CD4-positive, alpha-beta T cell (primary cell): ENCODE measurements at regions not wholly inside any gene's neighbourhood (a gene's known extent, or its start where the extent isn't known, plus 50 kb on each side); places are given as distances from the start of the nearest gene placed in this dataset.

Experiments used
- ATAC-seq: fragments of 200-7000 bp; cut with Tn5 transposase; one replicate; pipeline ENCODE4 v1.10.0; 2022; ENCODE audit warnings: mild to moderate bottlenecking; ENCODE audit not compliant: poor library complexity
- CTCF ChIA-PET: fragments of 350-600 bp; sonication (Branson Sonifier 250); formaldehyde crosslinking; loops from one replicate; lab custom pipeline; 2021; ENCODE audit warnings: antibody characterized with exemption, inconsistent platforms; lab: Charles Lee
- POLR2A ChIA-PET: fragments of 350-600 bp; sonication (Branson Sonifier 250); formaldehyde crosslinking; loops from one replicate; lab custom pipeline; 2021; ENCODE audit warnings: antibody characterized with exemption, inconsistent platforms; lab: Charles Lee
- DNase-seq, 14 experiments: peaks; one replicate each; pipeline ENCODE4 v3.0.0-alpha.2; 2013 to 2020; ENCODE audit warnings: mixed read lengths in 2 of 14
- H3K27ac ChIP-seq, 2 donors: one replicate each; pipeline versions ENCODE4 v1.5.1 to v1.7.0; 2013; ENCODE audit warnings: low read length in 2 of 2, low read depth in 1 of 2, mild to moderate bottlenecking in 1 of 2
- H3K27me3 ChIP-seq, 2 experiments: 1 replicate in 1 of 2; 2 replicates in 1 of 2; pipeline versions ENCODE4 v1.6.1 to v1.7.0; 2013; ENCODE audit warnings: low read length in 2 of 2, control low read depth in 1 of 2, mild to moderate bottlenecking in 1 of 2, moderate library complexity in 1 of 2; ENCODE audit not compliant: insufficient read depth in 2 of 2, control insufficient read depth in 1 of 2
- H3K36me3 ChIP-seq: one replicate; pipeline ENCODE4 v1.6.1; 2013; ENCODE audit warnings: low read length, control low read depth; ENCODE audit not compliant: insufficient read depth
- H3K4me1 ChIP-seq: one replicate; pipeline ENCODE4 v1.6.1; 2013; ENCODE audit warnings: low read length, control low read depth; ENCODE audit not compliant: insufficient read depth
- H3K4me3 ChIP-seq: one replicate; pipeline ENCODE4 v1.5.1; 2013; ENCODE audit warnings: mild to moderate bottlenecking, low read length, moderate library complexity
- H3K9me3 ChIP-seq, 2 experiments: 1 replicate in 1 of 2; 2 replicates in 1 of 2; pipeline versions ENCODE4 v1.6.1 to v1.7.0; 2013; ENCODE audit warnings: low read length in 2 of 2, mild to moderate bottlenecking in 2 of 2, control low read depth in 1 of 2, moderate library complexity in 1 of 2; ENCODE audit not compliant: control insufficient read depth in 1 of 2, insufficient read depth in 1 of 2
- H3K27ac Mint-ChIP-seq: one replicate; pipeline ENCODE4 v1.8.0; 2020; ENCODE audit warnings: mixed read lengths
- H3K27me3 Mint-ChIP-seq: one replicate; pipeline ENCODE4 v1.8.0; 2021; ENCODE audit warnings: mixed read lengths
- H3K36me3 Mint-ChIP-seq: one replicate; pipeline ENCODE4 v1.8.0; 2021; ENCODE audit warnings: low read depth, mixed read lengths
- H3K4me1 Mint-ChIP-seq: one replicate; pipeline ENCODE4 v1.8.0; 2021; ENCODE audit warnings: low read depth, mixed read lengths
- H3K4me3 Mint-ChIP-seq: one replicate; pipeline ENCODE4 v1.8.0; 2020; ENCODE audit warnings: mild to moderate bottlenecking, mixed read lengths
- H3K9me3 Mint-ChIP-seq: one replicate; pipeline ENCODE4 v1.8.0; 2020; ENCODE audit warnings: mixed read lengths
- intact Hi-C, 2 experiments: fragments of 100-400 bp; cut with DNase I in 1 of 2; cut with micrococcal nuclease in 1 of 2; formaldehyde crosslinking; loops; one replicate each; pipeline versions ENCODE4 v1.15.1 to v1.9.0; 2023 to 2025; cut with DNase I, micrococcal nuclease
- TF ChIP-seq, protein P1 (sequence below): fragments of 200-600 bp; IDR thresholded peaks from one replicate; pipeline ENCODE4 v1.8.0; 2022; ENCODE audit warnings: antibody characterized with exemption, mild to moderate bottlenecking

DNA sequence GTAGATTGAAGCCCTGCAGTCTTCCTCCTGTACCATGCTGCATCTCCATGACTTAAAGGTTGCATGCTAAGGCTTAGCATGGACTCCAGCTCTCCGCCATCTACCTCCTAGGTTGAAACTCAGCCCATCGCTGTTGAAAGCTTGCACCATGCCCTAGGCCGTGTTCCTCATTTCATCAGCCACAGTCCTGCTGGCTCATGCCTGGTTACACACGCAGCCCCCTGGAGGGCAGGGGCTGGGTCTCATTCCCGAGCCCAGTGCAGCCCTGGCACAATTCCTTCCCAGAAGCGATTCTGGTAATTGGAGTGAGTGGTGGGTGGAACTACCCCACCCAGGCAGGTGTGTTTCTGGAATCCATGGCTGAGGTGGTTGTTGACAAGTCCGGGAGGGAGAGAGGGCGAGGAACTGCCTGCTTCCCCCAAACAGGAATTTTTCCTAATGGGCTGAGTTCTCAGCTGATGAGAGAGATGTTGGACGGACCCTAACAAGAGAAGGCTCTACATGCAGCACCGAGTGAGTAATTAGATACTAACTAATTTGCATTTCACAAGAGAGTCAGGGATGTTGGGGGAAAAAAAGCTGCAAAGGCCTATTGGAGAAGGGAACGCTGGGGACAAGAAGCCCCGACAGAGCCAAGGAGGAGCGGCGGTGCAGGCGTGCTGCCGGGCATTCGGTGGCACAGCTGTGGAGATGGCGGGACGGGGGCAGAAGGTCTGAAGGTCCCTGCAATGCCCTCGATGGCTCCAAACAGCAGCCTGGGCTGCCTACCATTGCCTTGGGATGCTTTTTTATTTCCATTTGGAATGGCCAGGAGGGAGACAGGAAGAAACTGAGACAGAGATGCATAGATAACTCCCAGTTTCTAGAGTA, 92.3 kb upstream of the TLE3 start:
- DNase-seq (no peak), ATAC-seq (no peak)
- Mint-ChIP-seq H3K4me1 (no peaks in the 10 kb centered on the region), H3K27me3 (no peaks in the 10 kb centered on the region), H3K36me3 (no peaks in the 10 kb centered on the region), H3K27ac (no peak overlapping the region), H3K4me3 (no peak overlapping the region), H3K9me3 (no peaks in the 10 kb centered on the region)
- no peaks in the 10 kb centered on the region for H3K27me3 ChIP-seq
- H3K4me1 ChIP-seq: no peaks in the 10 kb centered on the region
- intact Hi-C loops: no loop called here
- H3K4me3 ChIP-seq: no peak overlapping the region
- no peak overlapping the region for H3K27ac ChIP-seq
- ChIA-PET POLR2A (no interaction called here), CTCF (no interaction called here)
- no peaks in the 10 kb centered on the region for H3K36me3 ChIP-seq
- TF ChIP-seq, protein P1, sequence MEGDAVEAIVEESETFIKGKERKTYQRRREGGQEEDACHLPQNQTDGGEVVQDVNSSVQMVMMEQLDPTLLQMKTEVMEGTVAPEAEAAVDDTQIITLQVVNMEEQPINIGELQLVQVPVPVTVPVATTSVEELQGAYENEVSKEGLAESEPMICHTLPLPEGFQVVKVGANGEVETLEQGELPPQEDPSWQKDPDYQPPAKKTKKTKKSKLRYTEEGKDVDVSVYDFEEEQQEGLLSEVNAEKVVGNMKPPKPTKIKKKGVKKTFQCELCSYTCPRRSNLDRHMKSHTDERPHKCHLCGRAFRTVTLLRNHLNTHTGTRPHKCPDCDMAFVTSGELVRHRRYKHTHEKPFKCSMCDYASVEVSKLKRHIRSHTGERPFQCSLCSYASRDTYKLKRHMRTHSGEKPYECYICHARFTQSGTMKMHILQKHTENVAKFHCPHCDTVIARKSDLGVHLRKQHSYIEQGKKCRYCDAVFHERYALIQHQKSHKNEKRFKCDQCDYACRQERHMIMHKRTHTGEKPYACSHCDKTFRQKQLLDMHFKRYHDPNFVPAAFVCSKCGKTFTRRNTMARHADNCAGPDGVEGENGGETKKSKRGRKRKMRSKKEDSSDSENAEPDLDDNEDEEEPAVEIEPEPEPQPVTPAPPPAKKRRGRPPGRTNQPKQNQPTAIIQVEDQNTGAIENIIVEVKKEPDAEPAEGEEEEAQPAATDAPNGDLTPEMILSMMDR: no peak
- peaks cover 0 to 9% of the 10 kb centered on the region in 2 experiments for H3K9me3 ChIP-seq

DNA sequence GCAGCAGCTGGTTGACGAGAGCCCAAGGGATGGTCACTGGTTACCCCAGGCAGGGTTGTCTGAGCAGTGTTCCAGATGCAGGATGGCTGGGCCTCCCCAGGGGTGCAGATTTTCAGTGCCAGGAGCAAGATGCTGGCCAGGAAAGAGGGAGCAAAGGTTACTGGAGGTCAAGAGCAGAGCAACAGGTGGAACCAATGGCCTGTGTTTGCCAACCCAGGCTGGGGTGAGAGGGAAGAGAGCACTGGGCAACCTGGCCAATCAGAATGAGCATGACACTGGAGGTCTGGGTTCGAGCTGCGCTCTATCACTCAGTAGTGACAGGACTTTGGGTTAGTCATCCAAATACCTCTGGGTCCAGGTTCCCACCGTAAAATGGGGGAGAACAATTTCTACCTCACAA, 90.6 kb upstream of the TLE3 start:
- Mint-ChIP-seq H3K4me1 (no peaks in the 10 kb centered on the region), H3K4me3 (no peak overlapping the region), H3K9me3 (no peaks in the 10 kb centered on the region), H3K27ac (no peak overlapping the region), H3K27me3 (no peaks in the 10 kb centered on the region), H3K36me3 (no peaks in the 10 kb centered on the region)
- Histone ChIP-seq H3K36me3 (no peaks in the 10 kb centered on the region), H3K4me3 (no peak overlapping the region), H3K27ac (no peak overlapping the region), H3K27me3 (no peaks in the 10 kb centered on the region), H3K9me3 (peaks cover 0 to 9% of the 10 kb centered on the region in 2 experiments), H3K4me1 (no peaks in the 10 kb centered on the region)
- ATAC-seq (no peak), DNase-seq (no peak)
- TF ChIP-seq, protein P1: no peak
- POLR2A ChIA-PET: no interaction called here
- CTCF ChIA-PET: no interaction called here
- intact Hi-C loops: no loop called here

DNA sequence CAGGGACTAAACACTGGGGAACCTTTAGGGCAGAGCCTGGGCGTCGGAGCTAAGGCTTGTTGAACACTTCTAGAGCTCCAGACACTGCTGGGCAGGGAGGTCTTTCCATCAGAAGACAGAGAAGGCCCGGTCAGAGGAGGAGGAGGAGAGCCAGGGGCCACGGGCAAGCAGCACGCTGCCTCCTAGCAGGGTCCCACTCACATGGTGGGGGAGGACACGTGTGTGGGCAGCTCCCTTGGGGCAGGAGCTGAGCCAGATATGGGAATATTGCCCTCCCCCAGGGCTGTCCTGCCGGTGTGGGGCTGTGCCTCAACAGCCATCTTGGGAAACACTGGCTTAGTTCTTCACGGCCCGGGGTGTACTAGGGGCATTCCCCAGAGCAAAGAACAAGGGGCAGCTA, 89.6 kb upstream of the TLE3 start:
- intact Hi-C loops: no loop called here
- DNase-seq (no peak), ATAC-seq (no peak)
- H3K36me3 ChIP-seq: no peaks in the 10 kb centered on the region
- H3K27ac ChIP-seq: no peak overlapping the region
- no peaks in the 10 kb centered on the region for H3K27me3 ChIP-seq
- no peaks in the 10 kb centered on the region for H3K9me3 Mint-ChIP-seq
- ChIA-PET CTCF (no interaction called here), POLR2A (no interaction called here)
- no peak overlapping the region for H3K4me3 ChIP-seq
- TF ChIP-seq, protein P1: no peak
- H3K27ac Mint-ChIP-seq: no peak overlapping the region
- H3K4me1 Mint-ChIP-seq: no peaks in the 10 kb centered on the region
- H3K27me3 Mint-ChIP-seq: no peaks in the 10 kb centered on the region
- no peaks in the 10 kb centered on the region for H3K36me3 Mint-ChIP-seq
- peaks cover 0 to 9% of the 10 kb centered on the region in 2 experiments for H3K9me3 ChIP-seq
- H3K4me3 Mint-ChIP-seq: no peak overlapping the region
- H3K4me1 ChIP-seq: no peaks in the 10 kb centered on the region
